ENCODE measurements at regions not wholly inside any gene's neighbourhood (a gene's known extent, or its start where the extent isn't known, plus 50 kb on each side); places are given as distances from the start of the nearest gene placed in this dataset.

DNA sequence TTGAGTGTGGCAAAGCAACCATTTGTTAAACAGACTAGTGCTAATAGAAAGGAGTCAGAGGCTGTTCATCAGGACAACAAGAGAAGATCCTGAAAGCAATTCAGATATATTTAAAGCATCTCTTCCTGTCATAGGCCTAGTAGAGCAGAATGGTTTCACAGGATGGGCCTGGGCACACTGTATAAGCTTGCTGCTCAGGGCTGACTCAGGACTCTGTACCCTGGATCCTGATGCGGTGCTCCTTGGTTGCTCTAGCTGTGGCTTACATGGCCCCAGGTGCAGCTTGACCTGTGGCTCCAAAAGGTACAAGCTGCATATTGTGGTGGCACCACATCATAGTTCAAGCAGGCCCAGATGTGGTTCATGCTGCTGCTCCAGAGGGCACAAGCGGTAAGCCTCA, 313.4 kb downstream of the ETNK1 start:
- Histone ChIP-seq H3K4me1 (ENCODE audit: insufficient read depth, low read length) (no peaks in the 10 kb centered on the region), H3K9me3 (ENCODE audit: low read depth, low read length) (no peaks in the 10 kb centered on the region), H2AFZ (ENCODE audit: low read length) (no peak overlapping the region), H3K27me3 (ENCODE audit: insufficient read depth, low read length) (no peaks in the 10 kb centered on the region), H3K4me3 (ENCODE audit: insufficient read depth, low read length) (no peak overlapping the region), H4K20me1 (ENCODE audit: insufficient read depth, low read length) (no peaks in the 10 kb centered on the region), H3K4me2 (ENCODE audit: insufficient read depth, low read length) (no peak overlapping the region), H3K27ac (ENCODE audit: low read depth, low read length) (no peak overlapping the region), H3K79me2 (ENCODE audit: insufficient read depth, low read length) (no peaks in the 10 kb centered on the region), H3K36me3 (ENCODE audit: insufficient read depth, low read length) (no peaks in the 10 kb centered on the region)
- TF ChIP-seq, protein P1, sequence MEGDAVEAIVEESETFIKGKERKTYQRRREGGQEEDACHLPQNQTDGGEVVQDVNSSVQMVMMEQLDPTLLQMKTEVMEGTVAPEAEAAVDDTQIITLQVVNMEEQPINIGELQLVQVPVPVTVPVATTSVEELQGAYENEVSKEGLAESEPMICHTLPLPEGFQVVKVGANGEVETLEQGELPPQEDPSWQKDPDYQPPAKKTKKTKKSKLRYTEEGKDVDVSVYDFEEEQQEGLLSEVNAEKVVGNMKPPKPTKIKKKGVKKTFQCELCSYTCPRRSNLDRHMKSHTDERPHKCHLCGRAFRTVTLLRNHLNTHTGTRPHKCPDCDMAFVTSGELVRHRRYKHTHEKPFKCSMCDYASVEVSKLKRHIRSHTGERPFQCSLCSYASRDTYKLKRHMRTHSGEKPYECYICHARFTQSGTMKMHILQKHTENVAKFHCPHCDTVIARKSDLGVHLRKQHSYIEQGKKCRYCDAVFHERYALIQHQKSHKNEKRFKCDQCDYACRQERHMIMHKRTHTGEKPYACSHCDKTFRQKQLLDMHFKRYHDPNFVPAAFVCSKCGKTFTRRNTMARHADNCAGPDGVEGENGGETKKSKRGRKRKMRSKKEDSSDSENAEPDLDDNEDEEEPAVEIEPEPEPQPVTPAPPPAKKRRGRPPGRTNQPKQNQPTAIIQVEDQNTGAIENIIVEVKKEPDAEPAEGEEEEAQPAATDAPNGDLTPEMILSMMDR (IDR thresholded peaks at IDR 0.05; ENCODE audit: extremely low read depth, low read depth, low read length) = no peak
- no peak for DNase-seq (ENCODE audit: insufficient read length, low spot score, missing footprints)

DNA sequence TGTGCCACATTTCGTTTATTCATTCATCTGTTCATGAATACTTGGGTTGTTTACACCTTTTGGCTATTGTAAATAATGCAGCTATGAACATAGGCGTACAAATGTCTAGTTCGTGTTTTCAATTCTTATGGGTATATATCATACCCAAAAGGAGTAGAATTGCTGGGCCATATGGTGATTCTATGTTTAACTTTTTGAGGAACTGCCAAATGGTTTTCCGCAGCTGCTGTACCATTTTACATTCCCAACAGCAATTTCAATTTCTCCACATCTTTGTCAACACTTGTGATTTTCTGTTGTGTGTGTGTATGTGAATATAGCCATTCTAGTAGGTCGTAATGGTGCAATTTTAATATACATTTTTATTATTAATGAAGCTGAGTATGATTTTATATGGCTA, 326.2 kb downstream of the ETNK1 start:
- H3K9me3 ChIP-seq (ENCODE audit: low read depth, low read length) = no peaks in the 10 kb centered on the region
- no peaks in the 10 kb centered on the region for H3K4me1 ChIP-seq (ENCODE audit: insufficient read depth, low read length)
- no peaks in the 10 kb centered on the region for H4K20me1 ChIP-seq (ENCODE audit: insufficient read depth, low read length)
- H3K4me2 ChIP-seq (ENCODE audit: insufficient read depth, low read length) = no peak overlapping the region
- no peak overlapping the region for H3K27ac ChIP-seq (ENCODE audit: low read depth, low read length)
- no peaks in the 10 kb centered on the region for H3K79me2 ChIP-seq (ENCODE audit: insufficient read depth, low read length)
- H3K4me3 ChIP-seq (ENCODE audit: insufficient read depth, low read length) = no peak overlapping the region
- no peaks in the 10 kb centered on the region for H3K36me3 ChIP-seq (ENCODE audit: insufficient read depth, low read length)
- DNase-seq (ENCODE audit: insufficient read length, low spot score, missing footprints) = no peak
- no peak overlapping the region for H2AFZ ChIP-seq (ENCODE audit: low read length)
- TF ChIP-seq, protein P1 (IDR thresholded peaks at IDR 0.05; ENCODE audit: extremely low read depth, low read depth, low read length) = no peak
- no peaks in the 10 kb centered on the region for H3K27me3 ChIP-seq (ENCODE audit: insufficient read depth, low read length)

DNA sequence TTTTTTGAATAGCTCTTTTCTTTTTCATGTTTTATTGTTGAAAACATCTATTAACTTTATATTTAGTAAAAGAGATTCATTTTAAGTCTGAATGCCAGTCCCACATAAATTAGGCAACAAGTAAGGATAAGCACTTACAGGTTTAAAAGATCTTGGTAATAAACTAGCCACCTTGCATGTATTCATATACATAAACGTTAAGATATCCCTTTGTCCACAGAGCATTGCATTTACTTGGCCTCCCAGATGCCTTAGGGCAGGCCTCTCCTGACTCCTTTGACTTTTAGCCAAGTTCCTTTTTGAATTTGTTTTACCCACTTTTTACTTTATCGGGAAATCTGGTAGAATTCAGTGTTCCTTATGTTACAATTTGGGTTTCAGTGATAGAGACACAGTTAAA, 331.7 kb downstream of the ETNK1 start:
- no peak overlapping the region for H3K4me3 ChIP-seq (ENCODE audit: insufficient read depth, low read length)
- H4K20me1 ChIP-seq (ENCODE audit: insufficient read depth, low read length) = no peaks in the 10 kb centered on the region
- no peak for DNase-seq (ENCODE audit: insufficient read length, low spot score, missing footprints)
- H3K4me2 ChIP-seq (ENCODE audit: insufficient read depth, low read length) = no peak overlapping the region
- TF ChIP-seq, protein P1 (IDR thresholded peaks at IDR 0.05; ENCODE audit: extremely low read depth, low read depth, low read length) = no peak
- no peak overlapping the region for H2AFZ ChIP-seq (ENCODE audit: low read length)
- no peaks in the 10 kb centered on the region for H3K79me2 ChIP-seq (ENCODE audit: insufficient read depth, low read length)
- H3K4me1 ChIP-seq (ENCODE audit: insufficient read depth, low read length) = no peaks in the 10 kb centered on the region
- H3K36me3 ChIP-seq (ENCODE audit: insufficient read depth, low read length) = no peaks in the 10 kb centered on the region
- no peak overlapping the region for H3K27ac ChIP-seq (ENCODE audit: low read depth, low read length)
- H3K9me3 ChIP-seq (ENCODE audit: low read depth, low read length) = no peaks in the 10 kb centered on the region
- H3K27me3 ChIP-seq (ENCODE audit: insufficient read depth, low read length) = no peaks in the 10 kb centered on the region

DNA sequence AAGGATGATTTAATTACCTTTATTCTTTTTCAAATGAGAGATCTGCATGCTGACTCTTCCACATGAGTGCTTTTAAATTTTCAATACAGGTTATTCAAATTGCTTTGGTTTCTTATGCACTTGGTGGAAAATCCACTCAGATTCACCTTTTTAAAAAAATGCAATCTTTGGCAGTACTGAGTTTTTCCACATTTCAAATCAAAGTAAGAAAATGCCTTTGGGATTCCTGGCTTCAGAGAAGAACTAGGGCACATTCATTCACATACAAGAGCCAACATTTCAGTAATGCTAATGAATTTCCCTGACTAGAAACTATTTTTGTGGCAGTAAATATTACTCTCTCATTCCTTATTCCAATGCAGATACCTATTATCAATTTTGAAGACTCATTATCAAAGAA, 342.2 kb downstream of the ETNK1 start:
- Histone ChIP-seq H3K27me3 (ENCODE audit: insufficient read depth, low read length) (peaks cover 3% of the 10 kb centered on the region), H3K4me3 (ENCODE audit: insufficient read depth, low read length) (no peak overlapping the region), H3K79me2 (ENCODE audit: insufficient read depth, low read length) (no peaks in the 10 kb centered on the region), H4K20me1 (ENCODE audit: insufficient read depth, low read length) (no peaks in the 10 kb centered on the region), H3K36me3 (ENCODE audit: insufficient read depth, low read length) (no peaks in the 10 kb centered on the region), H3K9me3 (ENCODE audit: low read depth, low read length) (no peaks in the 10 kb centered on the region), H3K4me1 (ENCODE audit: insufficient read depth, low read length) (peaks cover 7% of the 10 kb centered on the region), H3K27ac (ENCODE audit: low read depth, low read length) (no peak overlapping the region), H2AFZ (ENCODE audit: low read length) (no peak overlapping the region), H3K4me2 (ENCODE audit: insufficient read depth, low read length) (no peak overlapping the region)
- DNase-seq (ENCODE audit: insufficient read length, low spot score, missing footprints) = no peak
- TF ChIP-seq, protein P1 (IDR thresholded peaks at IDR 0.05; ENCODE audit: extremely low read depth, low read depth, low read length) = no peak

All from osteoblast (primary cell).